Stimulated activated CD8-positive, alpha-beta memory T cell treated with anti-CD3 and anti-CD28 coated beads, Interleukin-4, amount 100 ng/mL, for 24 hours (primary cell): ENCODE measurements at regions not wholly inside any gene's neighbourhood (a gene's known extent, or its start where the extent isn't known, plus 50 kb on each side); places are given as distances from the start of the nearest gene placed in this dataset.

Experiments
- DNase-seq: peaks from one replicate; pipeline ENCODE4 v3.0.0-alpha.2; 2020; ENCODE audit warnings: low read depth

- no peak for DNase-seq
Measured at GRCh38 chr17:33640629-33641028, 347.5 kb upstream of the ASIC2 start.

GRCh38 chr17:33642002-33642401 is 348.9 kb upstream of the ASIC2 start:
- no peak for DNase-seq

- no peak for DNase-seq
Measured at GRCh38 chr17:33647956-33648355, 354.9 kb upstream of the ASIC2 start.

- DNase-seq = no peak
Measured at GRCh38 chr17:33650304-33650703, 357.2 kb upstream of the ASIC2 start.

- DNase-seq = no peak
Measured at GRCh38 chr17:33651686-33652085, 358.6 kb upstream of the ASIC2 start.

- DNase-seq = no peak
Measured at GRCh38 chr17:33652731-33653398, 359.8 kb upstream of the ASIC2 start.

- no peak for DNase-seq
Measured at GRCh38 chr17:33653399-33653788, 360.3 kb upstream of the ASIC2 start.

GRCh38 chr17:33657181-33657580 is 364.1 kb upstream of the ASIC2 start:
- no peak for DNase-seq

GRCh38 chr17:33661975-33662374 is 368.9 kb upstream of the ASIC2 start:
- no peak for DNase-seq

GRCh38 chr17:33664116-33664840 is 371.2 kb upstream of the ASIC2 start:
- no peak for DNase-seq

GRCh38 chr17:33667052-33667509 is 374.0 kb upstream of the ASIC2 start:
- DNase-seq = no peak

- DNase-seq = no peak
Measured at GRCh38 chr17:33667671-33668070, 374.6 kb upstream of the ASIC2 start.

GRCh38 chr17:33668516-33668915 is 375.4 kb upstream of the ASIC2 start:
- no peak for DNase-seq

- DNase-seq = no peak
Measured at GRCh38 chr17:33671491-33671890, 378.4 kb upstream of the ASIC2 start.

GRCh38 chr17:33674685-33675084 is 381.6 kb upstream of the ASIC2 start:
- DNase-seq = peak; percentile 20

GRCh38 chr17:33676444-33676843 is 383.3 kb upstream of the ASIC2 start:
- DNase-seq = no peak

GRCh38 chr17:33679595-33679994 is 386.5 kb upstream of the ASIC2 start:
- no peak for DNase-seq

- no peak for DNase-seq
Measured at GRCh38 chr17:33680472-33680871, 387.4 kb upstream of the ASIC2 start.

GRCh38 chr17:33682599-33682998 is 389.5 kb upstream of the ASIC2 start:
- no peak for DNase-seq

GRCh38 chr17:33684735-33685134 is 391.6 kb upstream of the ASIC2 start:
- DNase-seq = no peak

- peak; percentile 5 for DNase-seq
Measured at GRCh38 chr17:33686171-33686570, 393.1 kb upstream of the ASIC2 start.

- no peak for DNase-seq
Measured at GRCh38 chr17:33687831-33688230, 394.7 kb upstream of the ASIC2 start.

- DNase-seq = no peak
Measured at GRCh38 chr17:33688771-33689170, 395.7 kb upstream of the ASIC2 start.

- DNase-seq = no peak
Measured at GRCh38 chr17:33689725-33690124, 396.6 kb upstream of the ASIC2 start.
